ENCODE measurements at regions not wholly inside any gene's neighbourhood (a gene's known extent, or its start where the extent isn't known, plus 50 kb on each side); places are given as distances from the start of the nearest gene placed in this dataset. TPM values are rescaled to one million over a fixed set of nuclear protein-coding genes. Genes with fewer than 3 reads are reported as not detected.

Small RNAs in the stretch of these regions (small RNA-seq; reads per million reads assigned to genes)
- gene RNU6-1032P: not detected
